SK-N-SH (cell line): ENCODE measurements at regions not wholly inside any gene's neighbourhood (a gene's known extent, or its start where the extent isn't known, plus 50 kb on each side); places are given as distances from the start of the nearest gene placed in this dataset.

Experiments
- CTCF ChIA-PET: fragments of 300-600, 350-600 bp; formaldehyde crosslinking; extraction: SDS; loops from one replicate; lab custom pipeline; 2021; lab: Yijun Ruan, JAX
- POLR2A ChIA-PET: fragments of 350-600 bp; sonication (Branson Sonifier 250); formaldehyde crosslinking; extraction: SDS; loops from one replicate; lab custom pipeline; 2020; ENCODE audit warnings: antibody characterized with exemption, inconsistent platforms; lab: Yijun Ruan, JAX
- DNase-seq: peaks from one replicate; pipeline ENCODE4 v3.0.0; 2012
- H2AFZ ChIP-seq: fragments of 200-600 bp; sonication (generic); 2 replicates; pipeline ENCODE4 v1.8.1; 2016; ENCODE audit warnings: antibody characterized with exemption, mild to moderate bottlenecking, low read depth
- H3F3A ChIP-seq: fragments of 200-600 bp; sonication (generic); replicated peaks from 2 replicates; pipeline ENCODE3; 2016; ENCODE audit warnings: antibody characterized with exemption, mild to moderate bottlenecking; ENCODE audit not compliant: insufficient read depth
- H3K27ac ChIP-seq, 2 experiments: fragments of 200-500 bp in 1 of 2; fragments of 200-600 bp in 1 of 2; sonication (Bioruptor generic) in 1 of 2; sonication (generic), shearing (Covaris generic) in 1 of 2; 2 replicates each; pipeline versions ENCODE4 v1.5.1 to v1.6.1; 2014 to 2016; ENCODE audit warnings: low read depth in 2 of 2, inconsistent platforms in 1 of 2, low read length in 1 of 2, mild to moderate bottlenecking in 1 of 2, mixed read lengths in 1 of 2
- H3K27me3 ChIP-seq: fragments of 200-600 bp; sonication (generic), shearing (Covaris generic); 2 replicates; pipeline ENCODE4 v1.6.1; 2016; ENCODE audit warnings: mixed run types; ENCODE audit not compliant: insufficient read depth
- H3K36me3 ChIP-seq, 2 experiments: fragments of 200-500 bp in 1 of 2; fragments of 200-600 bp in 1 of 2; sonication (Bioruptor generic) in 1 of 2; sonication (generic) in 1 of 2; replicated peaks in 1 of 2; 2 replicates each; pipeline versions ENCODE3 to v1.5.1; 2014 to 2016; ENCODE audit warnings: low read length in 1 of 2, mild to moderate bottlenecking in 1 of 2; ENCODE audit not compliant: insufficient read depth in 2 of 2, control insufficient read depth in 1 of 2
- H3K4me1 ChIP-seq, 2 experiments: fragments of 200-500 bp in 1 of 2; fragments of 200-600 bp in 1 of 2; sonication (Bioruptor generic) in 1 of 2; sonication (generic), shearing (Covaris generic) in 1 of 2; 2 replicates each; pipeline versions ENCODE4 v1.5.1 to v1.6.1; 2014 to 2016; ENCODE audit warnings: low read depth in 1 of 2, low read length in 1 of 2, mixed run types in 1 of 2; ENCODE audit not compliant: insufficient read depth in 2 of 2, control insufficient read depth in 1 of 2
- H3K4me2 ChIP-seq: fragments of 200-600 bp; sonication (generic), shearing (Covaris generic); 2 replicates; pipeline ENCODE4 v1.6.1; 2017; ENCODE audit warnings: mixed run types
- H3K4me3 ChIP-seq, 2 experiments: fragments of 200-500 bp in 1 of 2; fragments of 200-600 bp in 1 of 2; sonication (Bioruptor generic) in 1 of 2; sonication (generic), shearing (Covaris generic) in 1 of 2; 2 replicates each; pipeline versions ENCODE4 v1.5.1 to v1.8.1; 2014 to 2016; ENCODE audit warnings: low read depth in 2 of 2, inconsistent platforms in 1 of 2, low read length in 1 of 2, mild to moderate bottlenecking in 1 of 2, mixed read lengths in 1 of 2, moderate library complexity in 1 of 2
- H3K79me2 ChIP-seq: fragments of 200-600 bp; sonication (generic); 2 replicates; pipeline ENCODE4 v1.8.1; 2017; ENCODE audit warnings: mild to moderate bottlenecking; ENCODE audit not compliant: insufficient read depth
- H3K9ac ChIP-seq: fragments of 200-600 bp; sonication (generic); 2 replicates; pipeline ENCODE4 v1.6.1; 2017; ENCODE audit warnings: mixed run types
- H3K9me2 ChIP-seq: fragments of 200-600 bp; sonication (generic); 2 replicates; pipeline ENCODE4 v1.6.1; 2017; ENCODE audit warnings: mixed run types
- H3K9me3 ChIP-seq: fragments of 200-600 bp; sonication (generic); 2 replicates; pipeline ENCODE4 v1.6.1; 2017; ENCODE audit warnings: mixed run types, mild to moderate bottlenecking, moderate library complexity
- H4K20me1 ChIP-seq: fragments of 200-600 bp; sonication (generic); 2 replicates; pipeline ENCODE4 v1.6.1; 2017; ENCODE audit warnings: mild to moderate bottlenecking, mixed run types; ENCODE audit not compliant: insufficient read depth
- ELF1 ChIP-seq: IDR thresholded peaks from 2 replicates; pipeline ENCODE4 v1.4.0; 2012
- EP300 ChIP-seq, 2 experiments: IDR thresholded peaks; 2 replicates each; pipeline versions ENCODE4 v1.4.0 to v1.6.1; 2012; ENCODE audit warnings: borderline replicate concordance in 1 of 2, low read depth in 1 of 2, low read length in 1 of 2
- FOSL2 ChIP-seq: IDR thresholded peaks from 2 replicates; pipeline ENCODE4 v1.4.0; 2012; ENCODE audit warnings: low read depth, mild to moderate bottlenecking, moderate library complexity, borderline replicate concordance
- GATA2 ChIP-seq: sonication (generic); formaldehyde crosslinking; IDR thresholded peaks from 2 replicates; pipeline ENCODE4 v1.5.0; 2020; ENCODE audit warnings: mild to moderate bottlenecking, missing genetic modification reagents
- JUND ChIP-seq: IDR thresholded peaks from 2 replicates; pipeline ENCODE4 v1.4.0; 2012
- MXI1 ChIP-seq: IDR thresholded peaks from 2 replicates; pipeline ENCODE4 v1.6.1; 2012; ENCODE audit warnings: mild to moderate bottlenecking, low read depth, low read length, improper control_type of control experiment
- NRF1 ChIP-seq: IDR thresholded peaks from 2 replicates; pipeline ENCODE4 v1.6.1; 2012; ENCODE audit warnings: low read depth, mild to moderate bottlenecking, low read length
- PBX3 ChIP-seq: IDR thresholded peaks from 2 replicates; pipeline ENCODE4; 2012
- POLR2AphosphoS5 ChIP-seq: IDR thresholded peaks from 2 replicates; pipeline ENCODE4 v1.6.1; 2012; ENCODE audit warnings: low read depth, low read length
- REST ChIP-seq: IDR thresholded peaks from 2 replicates; pipeline ENCODE4 v1.6.1; 2012; ENCODE audit warnings: mild to moderate bottlenecking, low read depth, low read length, moderate library complexity
- RFX5 ChIP-seq: IDR thresholded peaks from 2 replicates; pipeline ENCODE4 v1.6.1; 2012; ENCODE audit warnings: mild to moderate bottlenecking, improper control_type of control experiment, low read length
- SIN3A ChIP-seq: IDR thresholded peaks from 2 replicates; pipeline ENCODE4 v1.6.1; 2012; ENCODE audit warnings: low read depth, mild to moderate bottlenecking, low read length, moderate library complexity, borderline replicate concordance
- TAF1 ChIP-seq: IDR thresholded peaks from 2 replicates; pipeline ENCODE4 v1.6.1; 2012; ENCODE audit warnings: low read depth, mild to moderate bottlenecking, low read length, moderate library complexity, borderline replicate concordance
- ZBTB33 ChIP-seq: IDR thresholded peaks from 2 replicates; pipeline ENCODE4 v1.4.0; 2012; ENCODE audit warnings: low read depth, borderline replicate concordance
- WGBS: methylation state at CpG from one replicate; pipeline ENCODE4 v1.1.6; 2017; ENCODE audit warnings: low lambda C conversion rate; 5-methylcytosine and 5-hydroxymethylcytosine counted together
- TF ChIP-seq, protein P1 (sequence below): fragments of 200-600 bp; sonication (generic); IDR thresholded peaks from 2 replicates; pipeline ENCODE4 v1.6.1; 2017; ENCODE audit warnings: antibody characterized with exemption, mild to moderate bottlenecking, moderate library complexity

- no peak overlapping the region for H3K4me2 ChIP-seq
- H3F3A ChIP-seq, result no peaks in the 10 kb centered on the region
- no peak overlapping the region for H3K9ac ChIP-seq
- no peaks in the 10 kb centered on the region for H3K4me1 ChIP-seq
- no peaks in the 10 kb centered on the region for H3K36me3 ChIP-seq
- no peaks in the 10 kb centered on the region for H3K79me2 ChIP-seq
- TF ChIP-seq, protein P1, sequence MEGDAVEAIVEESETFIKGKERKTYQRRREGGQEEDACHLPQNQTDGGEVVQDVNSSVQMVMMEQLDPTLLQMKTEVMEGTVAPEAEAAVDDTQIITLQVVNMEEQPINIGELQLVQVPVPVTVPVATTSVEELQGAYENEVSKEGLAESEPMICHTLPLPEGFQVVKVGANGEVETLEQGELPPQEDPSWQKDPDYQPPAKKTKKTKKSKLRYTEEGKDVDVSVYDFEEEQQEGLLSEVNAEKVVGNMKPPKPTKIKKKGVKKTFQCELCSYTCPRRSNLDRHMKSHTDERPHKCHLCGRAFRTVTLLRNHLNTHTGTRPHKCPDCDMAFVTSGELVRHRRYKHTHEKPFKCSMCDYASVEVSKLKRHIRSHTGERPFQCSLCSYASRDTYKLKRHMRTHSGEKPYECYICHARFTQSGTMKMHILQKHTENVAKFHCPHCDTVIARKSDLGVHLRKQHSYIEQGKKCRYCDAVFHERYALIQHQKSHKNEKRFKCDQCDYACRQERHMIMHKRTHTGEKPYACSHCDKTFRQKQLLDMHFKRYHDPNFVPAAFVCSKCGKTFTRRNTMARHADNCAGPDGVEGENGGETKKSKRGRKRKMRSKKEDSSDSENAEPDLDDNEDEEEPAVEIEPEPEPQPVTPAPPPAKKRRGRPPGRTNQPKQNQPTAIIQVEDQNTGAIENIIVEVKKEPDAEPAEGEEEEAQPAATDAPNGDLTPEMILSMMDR, result peak; percentile 29
- no peak for TF ChIP-seq POLR2AphosphoS5
- ChIA-PET POLR2A (no interaction called here), CTCF (interaction anchor here (0.7 kb wide), 1 partner anchor 14 kb away, joined by 3 read pairs; no protein-coding TSS in a partner anchor)
- no peak overlapping the region for H3K27ac ChIP-seq
- no peaks in the 10 kb centered on the region for H4K20me1 ChIP-seq
- H2AFZ ChIP-seq, result no peak overlapping the region
- H3K27me3 ChIP-seq, result no peaks in the 10 kb centered on the region
- no peak for DNase-seq
- 25% methylated on average over 4 of the region's 4 CpGs for WGBS
- no peak overlapping the region for H3K4me3 ChIP-seq
- H3K9me3 ChIP-seq, result no peaks in the 10 kb centered on the region
- peaks cover 3% of the 10 kb centered on the region; the same call in 1 of the 2 replicates for H3K9me2 ChIP-seq
Observed at GRCh38 chr18:75854174-75854573, 426.7 kb upstream of the SMIM21 start.

DNA sequence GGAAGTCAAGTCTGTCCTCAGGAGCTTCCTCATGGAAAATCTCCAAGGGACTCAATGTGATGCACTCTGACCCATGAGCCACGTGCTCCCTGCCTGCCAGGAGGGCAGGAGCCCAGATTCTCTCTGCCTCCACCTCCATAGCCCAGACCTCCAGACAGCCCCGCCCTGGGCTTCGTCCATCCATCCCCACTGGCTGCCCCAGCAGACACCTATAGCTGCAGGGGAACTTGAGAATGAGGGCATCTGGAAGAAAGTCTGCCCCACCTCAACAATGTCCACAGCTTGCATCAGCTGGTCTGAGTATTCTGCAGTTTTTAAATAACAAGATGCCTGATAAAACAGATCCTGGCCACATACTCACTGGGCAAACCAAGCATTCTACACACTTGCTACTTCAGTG, 418.8 kb upstream of the SMIM21 start:
- POLR2A ChIA-PET, result no interaction called here
- H3K79me2 ChIP-seq, result no peaks in the 10 kb centered on the region
- H3K4me2 ChIP-seq, result no peak overlapping the region
- no peaks in the 10 kb centered on the region for H3K9me2 ChIP-seq
- H4K20me1 ChIP-seq, result no peaks in the 10 kb centered on the region
- CTCF ChIA-PET, result interaction anchor here (1.2 kb wide), 1 partner anchor 10 kb away, joined by 4 read pairs; no protein-coding TSS in a partner anchor
- H3F3A ChIP-seq, result no peaks in the 10 kb centered on the region
- no peak overlapping the region for H3K4me3 ChIP-seq
- WGBS, result 9% methylated on average over 3 of the region's 3 CpGs
- H3K36me3 ChIP-seq, result no peaks in the 10 kb centered on the region
- no peak overlapping the region for H3K9ac ChIP-seq
- H3K4me1 ChIP-seq, result no peaks in the 10 kb centered on the region
- no peak overlapping the region for H3K27ac ChIP-seq
- TF ChIP-seq FOSL2 (no peak), MXI1 (no peak), PBX3 (no peak), ZBTB33 (no peak), EP300 (IDR thresholded peaks at IDR 0.05; ENCODE audit: borderline replicate concordance in 1 of 2, low read depth in 1 of 2, low read length in 1 of 2) (no peak), ELF1 (no peak), NRF1 (no peak), SIN3A (no peak), GATA2 (CRISPR knock-in tag) (no peak), RFX5 (no peak), REST (no peak), TAF1 (no peak), JUND (no peak)
- TF ChIP-seq, protein P1, result no peak
- H3K27me3 ChIP-seq, result no peaks in the 10 kb centered on the region
- H3K9me3 ChIP-seq, result no peaks in the 10 kb centered on the region; the same call in 1 of the 2 replicates
- DNase-seq, result no peak
- H2AFZ ChIP-seq, result no peak overlapping the region
